ENCODE measurements at regions not wholly inside any gene's neighbourhood (a gene's known extent, or its start where the extent isn't known, plus 50 kb on each side); places are given as distances from the start of the nearest gene placed in this dataset.

DNA sequence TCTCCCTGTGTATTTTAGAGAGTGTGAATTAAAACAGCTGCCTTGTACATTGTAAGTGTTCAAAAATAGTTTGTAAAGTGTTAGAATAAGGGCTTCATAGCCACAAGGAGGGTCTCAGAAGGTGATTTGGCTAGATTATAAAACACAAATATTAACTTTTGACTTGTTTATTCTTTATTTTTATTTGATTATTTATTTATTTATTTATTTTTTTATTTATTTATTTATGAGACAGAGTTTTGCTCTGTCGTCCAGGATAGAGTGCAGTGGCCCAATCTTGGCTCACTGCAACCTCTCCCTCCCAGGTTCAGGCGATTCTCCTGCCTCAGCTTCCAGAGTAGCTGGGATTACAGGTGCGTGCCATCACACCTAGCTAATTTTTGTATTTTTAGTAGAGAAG, 111.5 kb upstream of the RBFOX1 start:
- TF ChIP-seq, protein P1, sequence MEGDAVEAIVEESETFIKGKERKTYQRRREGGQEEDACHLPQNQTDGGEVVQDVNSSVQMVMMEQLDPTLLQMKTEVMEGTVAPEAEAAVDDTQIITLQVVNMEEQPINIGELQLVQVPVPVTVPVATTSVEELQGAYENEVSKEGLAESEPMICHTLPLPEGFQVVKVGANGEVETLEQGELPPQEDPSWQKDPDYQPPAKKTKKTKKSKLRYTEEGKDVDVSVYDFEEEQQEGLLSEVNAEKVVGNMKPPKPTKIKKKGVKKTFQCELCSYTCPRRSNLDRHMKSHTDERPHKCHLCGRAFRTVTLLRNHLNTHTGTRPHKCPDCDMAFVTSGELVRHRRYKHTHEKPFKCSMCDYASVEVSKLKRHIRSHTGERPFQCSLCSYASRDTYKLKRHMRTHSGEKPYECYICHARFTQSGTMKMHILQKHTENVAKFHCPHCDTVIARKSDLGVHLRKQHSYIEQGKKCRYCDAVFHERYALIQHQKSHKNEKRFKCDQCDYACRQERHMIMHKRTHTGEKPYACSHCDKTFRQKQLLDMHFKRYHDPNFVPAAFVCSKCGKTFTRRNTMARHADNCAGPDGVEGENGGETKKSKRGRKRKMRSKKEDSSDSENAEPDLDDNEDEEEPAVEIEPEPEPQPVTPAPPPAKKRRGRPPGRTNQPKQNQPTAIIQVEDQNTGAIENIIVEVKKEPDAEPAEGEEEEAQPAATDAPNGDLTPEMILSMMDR (IDR thresholded peaks at IDR 0.05) = no peak
- TF ChIP-seq POLR2AphosphoS5 (IDR thresholded peaks at IDR 0.05) = no peak

Measured in breast epithelium (tissue), 3 donors.